ENCODE measurements at regions not wholly inside any gene's neighbourhood (a gene's known extent, or its start where the extent isn't known, plus 50 kb on each side); places are given as distances from the start of the nearest gene placed in this dataset.

DNA sequence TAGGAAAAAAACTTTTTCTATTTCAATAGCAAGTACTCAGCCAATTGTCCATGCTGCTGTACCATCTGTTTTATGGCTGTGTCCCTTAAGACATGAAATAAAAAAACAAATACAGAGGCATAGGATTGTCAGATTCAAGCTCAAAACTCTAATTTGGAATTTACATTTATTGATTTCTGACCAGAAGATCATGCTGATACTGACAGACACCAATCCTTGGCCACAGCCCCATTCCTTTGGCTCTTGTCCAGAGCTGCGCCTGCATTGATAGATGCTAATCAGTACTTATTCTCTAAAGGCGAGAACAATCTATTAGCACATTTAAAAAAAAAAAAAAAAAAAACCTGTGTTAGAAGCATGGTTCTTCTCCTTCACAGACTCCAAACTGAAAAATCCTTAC is 384.6 kb downstream of the TMEM232 start:
- no peak for TF ChIP-seq CTCF (IDR thresholded peaks at IDR 0.05)
- TF ChIP-seq POLR2A (IDR thresholded peaks at IDR 0.05): no peak

All from testis (tissue), 2 donors.